ENCODE measurements at regions not wholly inside any gene's neighbourhood (a gene's known extent, or its start where the extent isn't known, plus 50 kb on each side); places are given as distances from the start of the nearest gene placed in this dataset.

- no peak for TF ChIP-seq EZH2phosphoT487 (IDR thresholded peaks at IDR 0.05; ENCODE audit: borderline replicate concordance, low read depth)
- TF ChIP-seq, protein P1, sequence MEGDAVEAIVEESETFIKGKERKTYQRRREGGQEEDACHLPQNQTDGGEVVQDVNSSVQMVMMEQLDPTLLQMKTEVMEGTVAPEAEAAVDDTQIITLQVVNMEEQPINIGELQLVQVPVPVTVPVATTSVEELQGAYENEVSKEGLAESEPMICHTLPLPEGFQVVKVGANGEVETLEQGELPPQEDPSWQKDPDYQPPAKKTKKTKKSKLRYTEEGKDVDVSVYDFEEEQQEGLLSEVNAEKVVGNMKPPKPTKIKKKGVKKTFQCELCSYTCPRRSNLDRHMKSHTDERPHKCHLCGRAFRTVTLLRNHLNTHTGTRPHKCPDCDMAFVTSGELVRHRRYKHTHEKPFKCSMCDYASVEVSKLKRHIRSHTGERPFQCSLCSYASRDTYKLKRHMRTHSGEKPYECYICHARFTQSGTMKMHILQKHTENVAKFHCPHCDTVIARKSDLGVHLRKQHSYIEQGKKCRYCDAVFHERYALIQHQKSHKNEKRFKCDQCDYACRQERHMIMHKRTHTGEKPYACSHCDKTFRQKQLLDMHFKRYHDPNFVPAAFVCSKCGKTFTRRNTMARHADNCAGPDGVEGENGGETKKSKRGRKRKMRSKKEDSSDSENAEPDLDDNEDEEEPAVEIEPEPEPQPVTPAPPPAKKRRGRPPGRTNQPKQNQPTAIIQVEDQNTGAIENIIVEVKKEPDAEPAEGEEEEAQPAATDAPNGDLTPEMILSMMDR (IDR thresholded peaks at IDR 0.05) = no peak
- TF ChIP-seq EP300 (IDR thresholded peaks at IDR 0.05; ENCODE audit: borderline replicate concordance in 1 of 2, low read depth in 1 of 2, low read length in 1 of 2) = no peak
- TF ChIP-seq, protein P2, sequence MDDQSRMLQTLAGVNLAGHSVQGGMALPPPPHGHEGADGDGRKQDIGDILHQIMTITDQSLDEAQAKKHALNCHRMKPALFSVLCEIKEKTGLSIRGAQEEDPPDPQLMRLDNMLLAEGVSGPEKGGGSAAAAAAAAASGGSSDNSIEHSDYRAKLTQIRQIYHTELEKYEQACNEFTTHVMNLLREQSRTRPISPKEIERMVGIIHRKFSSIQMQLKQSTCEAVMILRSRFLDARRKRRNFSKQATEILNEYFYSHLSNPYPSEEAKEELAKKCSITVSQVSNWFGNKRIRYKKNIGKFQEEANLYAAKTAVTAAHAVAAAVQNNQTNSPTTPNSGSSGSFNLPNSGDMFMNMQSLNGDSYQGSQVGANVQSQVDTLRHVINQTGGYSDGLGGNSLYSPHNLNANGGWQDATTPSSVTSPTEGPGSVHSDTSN (IDR thresholded peaks at IDR 0.05) = no peak
- TF ChIP-seq GABPA (IDR thresholded peaks at IDR 0.05; ENCODE audit: low read depth) = no peak
- no peak for TF ChIP-seq TAF1 (IDR thresholded peaks at IDR 0.05; ENCODE audit: borderline replicate concordance, low read depth, low read length)
- no peak for TF ChIP-seq SIN3A (IDR thresholded peaks at IDR 0.05; ENCODE audit: borderline replicate concordance, low read depth, low read length)
- TF ChIP-seq YY1 (IDR thresholded peaks at IDR 0.05; ENCODE audit: low read depth) = no peak
- TF ChIP-seq RCOR1 (IDR thresholded peaks at IDR 0.05; ENCODE audit: low read length) = no peak
Measured at GRCh38 chr21:35282944-35283343, 233.8 kb upstream of the RUNX1 start.

Measured in SK-N-SH (cell line).